Panc1 (cell line): ENCODE measurements at regions not wholly inside any gene's neighbourhood (a gene's known extent, or its start where the extent isn't known, plus 50 kb on each side); places are given as distances from the start of the nearest gene placed in this dataset.

ENCODE experiments used
- CTCF ChIP-seq: fragments of 450-650 bp; IDR thresholded peaks from 2 replicates; pipeline ENCODE4 v1.5.1; 2017; ENCODE audit warnings: mild to moderate bottlenecking
- POLR2AphosphoS5 ChIP-seq: IDR thresholded peaks from 2 replicates; pipeline ENCODE4 v1.6.1; 2012; ENCODE audit warnings: mild to moderate bottlenecking, low read depth, low read length, moderate library complexity
- SIN3A ChIP-seq: IDR thresholded peaks from 2 replicates; pipeline ENCODE4 v1.6.1; 2012; ENCODE audit warnings: low read depth, mild to moderate bottlenecking, low read length, moderate library complexity, borderline replicate concordance; ENCODE audit not compliant: insufficient read depth
- TCF7L2 ChIP-seq: IDR thresholded peaks from 2 replicates; pipeline ENCODE4 v1.6.1; 2011; ENCODE audit warnings: mild to moderate bottlenecking, low read depth, low read length, inconsistent platforms

DNA sequence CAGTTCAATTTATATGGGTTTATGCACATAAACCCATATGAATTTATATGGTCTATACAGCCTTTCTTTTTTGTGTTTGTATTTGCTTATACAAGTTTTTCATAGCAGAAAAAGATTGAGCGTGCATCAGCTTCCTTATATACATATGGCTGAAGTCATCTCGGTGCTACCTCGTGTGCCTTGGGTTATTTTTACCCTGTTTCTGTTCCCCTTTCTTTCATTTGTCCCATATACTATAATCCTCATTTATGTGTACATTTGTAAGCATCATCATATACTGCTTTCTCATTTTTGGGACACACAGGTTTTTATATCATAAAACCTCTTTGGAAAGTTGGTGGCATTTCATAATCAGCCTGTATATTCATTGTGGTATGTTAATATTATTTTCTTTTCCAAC, 107.8 kb upstream of the ADAMTSL1 start:
- TF ChIP-seq CTCF (no peak), SIN3A (no peak), TCF7L2 (no peak), POLR2AphosphoS5 (no peak)
